ENCODE measurements at regions not wholly inside any gene's neighbourhood (a gene's known extent, or its start where the extent isn't known, plus 50 kb on each side); places are given as distances from the start of the nearest gene placed in this dataset.

GRCh38 chr18:40420675-40421074 lies 1534.4 kb upstream of the PIK3C3 start:
- TF ChIP-seq POLR2A (IDR thresholded peaks at IDR 0.05) (no peak), CTCF (IDR thresholded peaks at IDR 0.05) (no peak), POLR2AphosphoS5 (IDR thresholded peaks at IDR 0.05) (no peak)
- H3K4me3 ChIP-seq: no peak overlapping the region
- H3K27me3 ChIP-seq: no peaks in the 10 kb centered on the region
- no peak overlapping the region for H3K27ac ChIP-seq
- H3K9me3 ChIP-seq: no peaks in the 10 kb centered on the region
- intact Hi-C loops (cut with DNase I; ENCODE audit: low total_unique reads): no loop called here
- no peak for DNase-seq (ENCODE audit: low spot score in 2 of 2)
- no peaks in the 10 kb centered on the region for H3K4me1 ChIP-seq
- no peaks in the 10 kb centered on the region for H3K36me3 ChIP-seq

GRCh38 chr18:40417501-40417900 lies 1537.5 kb upstream of the PIK3C3 start:
- no peaks in the 10 kb centered on the region for H3K36me3 ChIP-seq
- no peaks in the 10 kb centered on the region for H3K9me3 ChIP-seq
- H3K27me3 ChIP-seq: no peaks in the 10 kb centered on the region
- no peak for DNase-seq (ENCODE audit: low spot score in 2 of 2)
- H3K4me1 ChIP-seq: no peaks in the 10 kb centered on the region
- TF ChIP-seq POLR2AphosphoS5 (IDR thresholded peaks at IDR 0.05) (no peak), CTCF (IDR thresholded peaks at IDR 0.05) (no peak), POLR2A (IDR thresholded peaks at IDR 0.05) (no peak)
- intact Hi-C loops (cut with DNase I; ENCODE audit: low total_unique reads): no loop called here
- no peak overlapping the region for H3K27ac ChIP-seq
- H3K4me3 ChIP-seq: no peak overlapping the region

GRCh38 chr18:40415821-40416220 lies 1539.2 kb upstream of the PIK3C3 start:
- H3K4me1 ChIP-seq: no peaks in the 10 kb centered on the region
- H3K36me3 ChIP-seq: no peaks in the 10 kb centered on the region
- TF ChIP-seq POLR2A (IDR thresholded peaks at IDR 0.05) (no peak), CTCF (IDR thresholded peaks at IDR 0.05) (no peak), POLR2AphosphoS5 (IDR thresholded peaks at IDR 0.05) (no peak)
- no peak for DNase-seq (ENCODE audit: low spot score in 2 of 2)
- no peaks in the 10 kb centered on the region for H3K9me3 ChIP-seq
- no peak overlapping the region for H3K4me3 ChIP-seq
- H3K27me3 ChIP-seq: no peaks in the 10 kb centered on the region
- H3K27ac ChIP-seq: no peak overlapping the region
- intact Hi-C loops (cut with DNase I; ENCODE audit: low total_unique reads): no loop called here

GRCh38 chr18:40415176-40415791 lies 1539.8 kb upstream of the PIK3C3 start:
- Histone ChIP-seq H3K27ac (no peak overlapping the region), H3K4me3 (no peak overlapping the region), H3K4me1 (no peaks in the 10 kb centered on the region), H3K27me3 (no peaks in the 10 kb centered on the region), H3K36me3 (no peaks in the 10 kb centered on the region), H3K9me3 (no peaks in the 10 kb centered on the region)
- DNase-seq (ENCODE audit: low spot score in 2 of 2): no peak
- no peak for TF ChIP-seq POLR2AphosphoS5 (IDR thresholded peaks at IDR 0.05)
- TF ChIP-seq CTCF (IDR thresholded peaks at IDR 0.05): no peak
- no peak for TF ChIP-seq POLR2A (IDR thresholded peaks at IDR 0.05)
- intact Hi-C loops (cut with DNase I; ENCODE audit: low total_unique reads): no loop called here

GRCh38 chr18:40414155-40414754 lies 1540.8 kb upstream of the PIK3C3 start:
- DNase-seq (ENCODE audit: low spot score in 2 of 2): no peak
- Histone ChIP-seq H3K27me3 (no peaks in the 10 kb centered on the region), H3K4me3 (no peak overlapping the region), H3K9me3 (no peaks in the 10 kb centered on the region), H3K27ac (no peak overlapping the region), H3K36me3 (no peaks in the 10 kb centered on the region), H3K4me1 (no peaks in the 10 kb centered on the region)
- intact Hi-C loops (cut with DNase I; ENCODE audit: low total_unique reads): no loop called here
- TF ChIP-seq CTCF (IDR thresholded peaks at IDR 0.05): no peak
- TF ChIP-seq POLR2A (IDR thresholded peaks at IDR 0.05): no peak
- TF ChIP-seq POLR2AphosphoS5 (IDR thresholded peaks at IDR 0.05): no peak
